HPDE6-E6E7 (cell line): ENCODE measurements at regions not wholly inside any gene's neighbourhood (a gene's known extent, or its start where the extent isn't known, plus 50 kb on each side); places are given as distances from the start of the nearest gene placed in this dataset.
"Not testable (repeated sequence)": the region's sequence is repeated elsewhere in the genome, so short reads cannot be mapped to it uniquely, and the experiment has no call there.

ENCODE experiments used
- DNase-seq: peaks from one replicate; pipeline ENCODE4 v3.0.0; 2011; ENCODE audit warnings: missing footprints; ENCODE audit errors: extremely low spot score

DNA sequence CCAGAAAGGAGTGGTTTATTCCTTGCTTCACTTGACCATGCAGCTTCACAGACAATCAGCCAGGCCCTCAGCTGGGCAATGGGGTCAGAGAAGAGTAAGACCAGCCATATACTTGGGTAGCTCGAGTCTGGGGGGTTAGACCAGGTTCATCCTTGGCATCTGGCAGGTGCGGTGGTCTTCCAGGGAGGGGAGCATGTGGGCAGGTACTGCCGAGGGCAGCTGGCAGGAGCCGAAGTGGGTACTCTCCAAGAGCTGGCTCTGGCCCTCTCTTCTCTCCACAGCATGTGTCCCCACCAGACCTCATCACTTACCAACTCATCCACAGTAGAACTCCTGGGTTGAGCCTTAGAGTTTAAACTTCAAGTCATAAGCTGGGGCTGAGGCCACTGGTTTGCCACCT is 156.8 kb downstream of the FOXD2 start:
- DNase-seq = no peak

DNA sequence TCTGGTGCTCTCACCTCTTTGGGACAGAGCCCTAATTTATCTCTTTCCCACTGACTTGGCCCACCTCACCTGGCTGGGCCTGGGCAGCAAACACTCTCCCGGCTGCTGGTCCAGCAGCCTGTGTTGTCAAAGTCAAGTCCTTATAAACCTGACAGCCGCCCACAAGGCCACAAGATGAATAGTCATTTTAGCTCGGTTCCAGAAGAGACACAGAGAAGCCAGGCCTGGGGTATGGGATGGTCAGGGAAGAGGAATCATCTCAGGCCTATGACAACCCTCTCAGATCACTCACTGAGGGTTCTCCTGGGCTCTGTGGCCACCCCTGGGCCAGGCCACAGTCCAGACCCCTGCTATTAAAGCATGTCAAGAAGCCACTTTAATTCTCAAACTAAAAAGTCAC is 158.5 kb downstream of the FOXD2 start:
- DNase-seq = no peak

DNA sequence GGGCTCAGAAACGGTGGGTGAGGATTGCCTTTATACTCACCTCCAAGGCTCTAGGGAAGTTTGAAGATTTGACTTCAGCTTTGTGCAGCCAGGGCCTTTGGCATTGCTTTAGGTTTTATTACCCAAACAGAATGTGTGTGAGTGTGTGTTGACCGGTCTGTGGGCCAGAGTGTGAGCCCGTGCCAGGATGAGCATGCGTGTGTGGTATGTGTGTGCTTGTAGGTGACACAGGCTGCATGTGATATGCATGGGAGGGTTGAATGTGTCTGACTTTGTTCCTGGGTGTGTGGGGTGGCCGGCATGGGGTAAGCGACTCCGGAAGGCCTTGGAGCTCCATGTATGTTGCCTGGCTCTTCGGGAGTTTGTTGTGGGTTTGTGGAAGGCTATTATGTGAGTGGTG is 160.5 kb downstream of the FOXD2 start:
- DNase-seq = no peak

DNA sequence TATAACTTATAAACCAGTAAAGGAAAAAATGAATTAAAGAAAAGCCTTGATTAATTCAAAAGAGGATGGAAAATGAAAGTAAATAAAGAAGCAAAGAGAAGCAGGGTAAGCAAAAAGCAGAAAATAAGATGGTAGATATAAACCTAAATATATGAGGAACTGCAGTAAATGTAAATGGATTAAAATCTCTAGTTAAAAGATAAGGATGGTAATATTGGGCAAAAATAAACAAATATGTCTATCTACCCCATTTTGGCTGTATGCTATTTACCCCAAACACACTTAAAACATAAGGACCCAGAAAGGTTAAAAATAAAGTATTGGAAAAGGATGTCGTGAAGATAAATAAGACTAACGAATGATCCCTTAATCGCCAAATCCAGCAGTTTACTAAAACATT is 161.9 kb downstream of the FOXD2 start:
- no peak for DNase-seq

DNA sequence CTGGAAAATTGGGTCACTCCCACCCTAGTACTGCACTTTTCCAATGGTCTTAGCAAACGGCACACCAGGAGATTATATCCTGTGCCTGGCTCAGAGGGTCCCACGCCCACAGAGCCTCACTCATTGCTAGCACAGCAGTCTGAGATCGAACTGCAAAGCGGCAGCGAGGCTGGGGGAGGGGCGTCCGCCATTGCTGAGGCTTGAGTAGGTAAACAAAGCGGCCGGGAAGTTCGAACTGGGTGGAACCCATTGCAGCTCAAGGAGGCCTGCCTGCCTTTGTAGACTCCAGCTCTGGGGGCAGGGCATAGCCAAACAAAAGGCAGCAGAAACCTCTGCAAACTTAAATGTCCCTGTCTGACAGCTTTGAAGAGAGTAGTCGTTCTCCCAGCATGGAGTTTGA is 164.6 kb downstream of the FOXD2 start:
- DNase-seq = not testable (repeated sequence)

DNA sequence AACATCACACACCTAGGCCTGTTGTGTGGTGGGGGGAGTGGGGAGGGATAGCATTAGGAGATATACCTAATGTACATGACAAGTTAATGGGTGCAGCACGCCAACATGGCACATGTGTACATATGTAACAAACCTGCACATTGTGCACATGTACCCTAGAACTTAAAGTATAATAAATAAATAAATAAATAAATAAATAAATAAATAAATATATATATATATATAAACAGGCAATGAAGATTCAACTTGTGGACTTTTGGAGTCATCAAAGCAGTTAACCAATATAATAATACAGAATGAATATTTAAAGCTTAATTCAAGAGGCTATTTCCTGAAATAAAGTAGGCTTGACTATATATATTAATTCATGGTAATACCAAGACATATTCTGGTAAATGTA is 167.0 kb downstream of the FOXD2 start:
- not testable (repeated sequence) for DNase-seq

DNA sequence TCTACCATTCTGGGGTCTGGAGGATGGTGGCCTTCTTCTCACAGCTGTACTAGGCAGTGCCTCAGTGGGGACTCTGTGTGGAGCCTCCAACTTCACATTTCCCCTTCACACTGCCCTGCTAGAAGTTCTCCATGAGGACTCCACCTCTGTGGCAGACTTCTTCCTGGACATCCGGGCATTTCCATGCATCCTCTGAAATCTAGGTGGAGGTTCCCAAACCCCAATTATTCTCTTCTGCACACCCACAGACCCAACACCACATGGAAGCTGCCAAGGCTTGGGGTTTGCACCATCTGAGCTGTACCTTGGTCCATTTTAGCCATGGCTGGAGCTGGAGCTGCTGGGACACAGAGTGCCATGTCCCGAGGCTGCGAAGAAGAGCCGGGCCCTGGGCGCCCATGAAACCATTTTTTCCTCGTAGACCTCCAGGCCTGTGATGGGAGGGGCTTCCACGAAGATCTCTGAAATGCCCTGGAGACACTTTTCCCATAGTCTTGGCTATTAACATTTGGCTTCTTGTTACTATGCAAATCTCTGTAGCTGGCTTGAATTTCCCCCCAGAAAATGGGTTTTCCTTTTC is 170.5 kb downstream of the FOXD2 start:
- no peak for DNase-seq

DNA sequence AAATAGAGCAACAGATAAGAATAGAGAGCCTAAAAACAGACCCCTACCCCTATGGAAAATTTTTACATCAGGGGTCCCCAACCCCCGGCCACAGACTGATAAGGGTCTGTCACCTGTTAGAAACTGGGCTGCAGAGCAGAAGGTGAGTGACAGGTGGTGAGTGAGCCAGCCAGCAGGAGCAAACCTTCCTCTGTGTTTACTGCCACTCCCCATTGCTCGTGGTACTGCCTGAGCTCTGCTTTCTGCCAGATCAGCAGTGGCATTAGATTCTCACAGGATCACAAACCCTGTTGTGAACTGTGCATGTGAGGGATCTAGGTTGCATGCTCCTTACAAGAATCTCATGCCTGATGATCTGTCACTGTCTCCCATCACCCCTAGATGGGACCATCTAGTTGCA is 174.1 kb downstream of the FOXD2 start:
- no peak for DNase-seq

DNA sequence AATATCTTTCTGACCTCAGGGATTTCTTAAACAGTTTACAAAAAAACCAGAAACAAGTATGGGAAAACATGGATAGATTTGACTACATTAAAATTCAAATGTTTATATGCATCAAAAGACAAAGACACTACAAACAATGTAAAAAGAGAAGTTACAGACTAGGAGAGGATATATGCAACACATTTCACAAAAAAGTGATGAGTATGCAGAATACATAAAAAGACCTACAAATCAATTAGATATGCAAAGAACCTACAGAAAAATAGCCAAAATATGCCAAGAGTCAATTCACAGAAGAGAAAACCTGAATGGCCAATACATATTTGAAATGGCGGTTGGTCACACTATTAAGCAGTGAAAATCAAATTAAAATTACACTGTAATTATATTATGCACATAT is 175.0 kb downstream of the FOXD2 start:
- DNase-seq = no peak

DNA sequence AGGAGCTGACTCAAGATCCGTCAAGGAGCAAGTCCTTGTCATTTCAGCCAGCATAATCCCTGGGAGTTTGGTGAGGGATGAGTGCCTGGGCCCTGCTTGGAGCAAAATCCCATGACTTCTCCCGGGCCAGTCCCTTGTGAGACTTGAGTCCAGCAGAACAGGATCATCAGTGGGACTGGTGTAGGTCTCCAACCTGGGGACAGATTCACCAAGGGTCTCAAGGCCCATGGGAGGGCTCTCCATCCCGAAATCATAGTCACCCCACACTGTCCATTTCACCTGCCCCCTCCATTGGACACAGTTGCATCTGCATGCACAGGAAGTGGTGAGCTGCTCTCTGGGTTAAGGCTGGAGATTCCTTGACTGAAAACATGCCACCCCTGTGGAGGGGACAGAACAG is 178.2 kb downstream of the FOXD2 start:
- no peak for DNase-seq

DNA sequence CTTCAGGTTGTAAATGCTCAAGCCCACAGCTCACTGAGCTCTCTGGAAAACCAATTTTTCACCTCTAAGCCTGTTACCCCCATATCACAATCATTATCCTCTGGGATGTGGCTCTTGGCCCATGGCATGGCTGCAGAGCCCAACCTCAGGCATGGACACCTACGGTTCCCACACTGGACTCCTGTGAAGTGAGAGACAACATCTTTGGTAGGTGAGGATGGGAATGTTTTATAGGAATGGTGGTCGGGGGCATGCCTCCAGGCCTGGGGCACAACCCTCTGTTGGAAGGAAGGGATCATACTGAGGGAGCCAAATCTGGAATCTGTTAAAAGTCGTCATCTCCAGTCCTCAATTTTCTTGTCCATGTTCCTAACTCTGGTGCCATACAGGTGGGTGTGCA is 179.1 kb downstream of the FOXD2 start:
- no peak for DNase-seq

DNA sequence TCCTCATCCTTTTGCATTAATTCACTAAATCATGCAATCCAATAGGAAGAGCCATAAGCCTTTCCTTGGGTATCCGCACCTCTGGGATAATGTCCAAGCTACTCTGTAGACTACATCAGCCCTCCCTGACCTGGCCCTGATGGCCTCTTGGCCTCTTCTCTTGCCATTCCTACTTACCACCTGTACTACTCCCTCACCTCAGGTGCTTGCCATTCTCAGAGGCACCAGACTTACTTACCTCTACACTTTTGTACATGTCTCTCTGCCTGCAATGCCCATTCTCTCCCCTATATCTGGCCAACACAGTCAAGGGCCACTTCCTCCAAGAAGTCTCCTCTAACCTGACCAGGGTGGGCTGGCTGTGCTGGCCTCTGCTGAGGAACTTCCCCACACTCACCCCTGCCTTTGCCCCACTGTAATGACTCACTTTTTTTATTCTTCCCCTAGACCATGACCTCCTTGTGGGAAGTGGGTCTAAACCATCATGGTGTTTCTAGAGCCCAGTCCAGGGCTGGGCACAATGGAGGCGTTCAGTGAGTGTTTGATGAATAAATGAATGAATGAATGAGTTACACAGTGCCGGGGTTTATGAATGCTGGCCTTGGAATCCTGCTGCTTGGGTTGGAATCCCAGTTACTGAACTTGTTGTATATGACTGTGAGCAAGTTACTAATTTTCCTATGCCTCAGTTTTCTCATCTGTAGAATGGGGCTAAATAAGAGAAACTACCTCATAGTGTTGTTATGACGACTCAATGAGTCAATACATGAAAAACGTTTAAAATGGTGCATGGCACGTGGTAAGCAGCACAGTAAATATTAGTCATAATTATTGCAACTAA is 179.8 kb downstream of the FOXD2 start:
- DNase-seq = no peak

DNA sequence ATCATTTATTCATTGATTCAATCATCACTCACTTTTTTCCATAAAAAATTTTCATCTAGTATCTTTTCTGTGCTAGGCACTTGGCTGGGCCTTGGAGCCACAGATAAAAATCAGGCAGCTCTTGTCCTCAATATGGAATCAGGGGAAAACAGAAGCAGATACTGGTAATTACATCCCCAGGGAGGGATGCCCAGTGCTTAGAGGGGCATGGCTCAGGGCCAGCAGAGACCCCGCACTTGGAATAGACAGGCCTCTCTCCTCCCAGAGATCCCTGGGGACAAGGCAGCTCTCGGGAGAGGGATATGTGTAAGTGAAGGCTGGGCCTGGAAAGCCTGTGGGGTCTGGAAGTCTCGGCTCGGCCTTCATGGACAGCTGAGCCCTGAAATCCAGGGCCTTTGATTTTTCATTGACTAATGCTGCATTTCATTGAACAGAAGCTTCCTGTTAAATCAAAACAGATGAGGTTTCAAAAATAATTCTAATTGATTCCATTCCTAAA is 180.4 kb downstream of the FOXD2 start:
- DNase-seq = no peak

DNA sequence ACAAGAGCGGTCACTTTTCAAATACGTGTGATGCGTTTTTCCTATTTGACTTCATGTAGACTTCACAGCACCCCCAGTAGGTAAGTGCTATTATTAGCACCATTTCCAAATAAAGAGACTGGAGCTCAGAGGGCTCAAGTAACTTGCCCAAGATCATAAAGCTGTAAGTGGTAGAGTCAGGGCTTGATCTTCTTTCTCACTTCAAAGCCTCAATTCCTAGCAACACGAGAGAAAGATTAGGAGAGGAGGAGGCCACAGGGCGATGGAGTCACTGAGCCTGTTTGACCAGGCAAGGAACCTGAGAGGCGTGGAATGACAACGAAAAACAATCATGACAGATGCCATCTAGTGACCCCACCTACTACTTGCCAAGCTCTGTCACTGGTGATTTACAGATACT is 181.0 kb downstream of the FOXD2 start:
- no peak for DNase-seq

DNA sequence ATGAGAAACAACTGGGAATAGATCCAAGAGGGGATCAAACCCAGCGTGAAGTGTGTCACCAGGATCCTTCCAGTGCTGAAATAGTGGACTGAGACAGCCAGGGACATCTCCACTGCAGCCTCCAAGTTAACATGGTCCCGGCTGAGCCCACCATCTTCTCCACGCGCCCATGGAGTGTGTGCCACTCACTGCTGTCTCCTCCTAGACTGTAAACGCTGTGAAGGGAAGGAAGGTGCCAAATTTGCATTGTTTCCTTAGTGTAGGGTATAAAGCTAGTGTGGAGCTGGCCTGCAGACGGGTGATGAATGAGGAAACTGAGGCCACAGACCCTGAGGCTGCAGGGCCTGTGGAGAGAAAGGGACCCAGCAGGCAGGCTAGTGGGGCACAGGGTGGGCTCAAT is 183.6 kb downstream of the FOXD2 start:
- DNase-seq = no peak

DNA sequence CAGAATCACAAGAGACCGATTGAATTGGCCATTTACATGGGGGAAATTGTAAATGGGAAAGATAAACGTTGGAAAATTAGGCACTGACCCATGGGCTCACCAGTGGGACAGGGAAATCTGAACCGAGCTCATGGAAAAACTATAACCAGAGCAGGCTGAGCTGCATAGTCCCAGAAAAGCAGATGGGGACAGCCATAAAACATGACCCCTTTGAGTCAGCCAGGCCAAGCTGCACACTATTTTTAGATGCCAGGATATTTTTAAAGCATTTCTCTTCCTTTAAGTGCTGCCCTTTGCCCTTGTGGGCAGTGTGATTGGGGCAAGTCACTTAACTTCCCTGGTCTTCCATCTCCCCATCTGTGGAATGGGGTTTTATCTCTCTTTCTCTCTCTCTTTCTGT is 184.1 kb downstream of the FOXD2 start:
- DNase-seq = no peak

DNA sequence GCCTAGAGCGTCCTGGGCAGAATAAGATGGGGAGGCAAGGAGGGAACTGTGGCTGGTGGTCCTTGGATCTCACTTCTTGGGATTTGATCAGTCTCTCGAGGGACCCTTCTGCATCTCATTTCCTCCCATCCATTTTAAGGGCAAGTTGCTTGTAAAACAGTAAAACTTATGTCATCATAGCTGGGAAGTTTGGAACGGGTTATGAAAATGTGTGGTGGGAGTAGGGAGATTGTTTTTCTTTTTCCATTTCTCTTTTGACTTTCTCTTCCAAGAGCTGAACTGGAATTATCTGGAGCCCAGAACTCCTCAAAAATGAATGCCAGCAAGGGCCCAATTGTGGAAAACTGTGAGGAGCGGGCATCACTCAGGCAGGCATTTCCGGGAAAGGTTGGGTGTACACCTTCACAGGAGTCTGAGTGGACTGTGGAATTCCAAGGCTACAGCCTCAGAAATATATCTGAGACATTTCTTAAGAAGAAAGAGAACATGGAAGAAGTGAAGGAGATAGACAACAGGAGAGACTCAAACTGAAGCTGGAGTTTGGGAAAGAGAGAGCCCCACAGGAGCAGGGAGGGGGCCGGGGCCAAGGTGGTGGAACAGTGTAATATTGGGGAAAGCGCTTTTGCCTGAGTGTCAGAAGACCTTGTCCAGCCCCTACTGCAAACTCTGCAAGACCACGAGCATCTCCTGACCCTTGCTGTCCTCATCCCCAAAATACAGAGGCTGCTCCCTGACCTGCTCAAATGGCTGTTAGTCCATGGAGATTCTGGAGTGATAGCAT is 185.1 kb downstream of the FOXD2 start:
- no peak for DNase-seq

DNA sequence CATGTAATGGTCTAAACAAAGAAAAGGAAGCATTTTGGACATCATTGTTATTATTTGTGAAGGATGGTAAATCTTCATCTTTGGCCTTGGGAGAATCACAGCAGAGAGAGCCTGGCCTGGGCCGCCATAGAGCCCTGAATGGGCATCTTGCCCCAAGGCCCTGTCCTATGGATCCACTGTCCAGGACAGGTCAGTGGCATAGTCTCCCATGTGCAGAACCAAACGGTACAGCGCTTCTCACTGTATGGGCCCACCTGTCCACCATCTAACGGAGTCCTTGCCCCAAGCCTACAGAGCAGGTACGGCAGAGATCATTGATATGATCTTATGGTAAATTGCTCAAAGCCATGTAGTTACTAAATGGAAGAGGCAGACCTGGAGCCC is 185.7 kb downstream of the FOXD2 start:
- no peak for DNase-seq

DNA sequence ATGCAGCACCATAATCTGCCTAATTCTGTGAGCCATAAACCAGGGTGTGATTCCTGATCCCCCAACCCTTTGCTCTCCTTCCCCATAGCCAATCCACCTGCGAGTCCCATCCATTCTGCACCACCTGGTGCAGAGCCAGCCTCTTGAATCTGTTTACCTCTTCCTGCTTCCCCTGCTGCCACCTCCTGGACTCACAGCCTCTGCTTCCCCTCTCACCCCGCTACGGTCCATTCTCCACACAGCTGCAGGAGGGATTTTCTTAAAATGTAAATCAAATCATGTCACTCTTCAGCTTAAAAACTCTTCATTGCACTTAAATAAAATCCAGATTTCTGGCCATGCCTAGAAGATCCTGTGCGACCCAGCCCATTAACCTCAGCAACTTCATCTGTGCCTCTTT is 186.7 kb downstream of the FOXD2 start:
- DNase-seq = peak; percentile 17

DNA sequence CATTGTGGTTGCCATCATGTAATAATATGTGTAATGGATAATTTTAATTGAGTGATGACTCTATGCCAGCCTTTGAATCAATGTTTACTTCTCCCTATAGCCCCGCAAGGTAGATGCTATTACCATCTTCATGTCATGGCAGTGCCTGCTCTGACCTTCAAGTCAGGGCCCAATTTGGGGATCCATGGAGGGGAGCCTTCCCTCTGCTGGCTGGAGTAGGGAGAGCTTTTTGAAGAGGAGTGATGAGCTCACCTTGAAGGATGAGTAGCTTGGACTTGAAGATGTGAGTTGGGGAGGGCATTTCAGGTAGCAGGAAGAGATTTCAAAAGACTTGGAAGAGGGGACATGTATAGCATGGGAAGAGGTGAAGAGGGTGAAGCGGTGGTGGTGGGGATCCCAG is 189.2 kb downstream of the FOXD2 start:
- DNase-seq = no peak

DNA sequence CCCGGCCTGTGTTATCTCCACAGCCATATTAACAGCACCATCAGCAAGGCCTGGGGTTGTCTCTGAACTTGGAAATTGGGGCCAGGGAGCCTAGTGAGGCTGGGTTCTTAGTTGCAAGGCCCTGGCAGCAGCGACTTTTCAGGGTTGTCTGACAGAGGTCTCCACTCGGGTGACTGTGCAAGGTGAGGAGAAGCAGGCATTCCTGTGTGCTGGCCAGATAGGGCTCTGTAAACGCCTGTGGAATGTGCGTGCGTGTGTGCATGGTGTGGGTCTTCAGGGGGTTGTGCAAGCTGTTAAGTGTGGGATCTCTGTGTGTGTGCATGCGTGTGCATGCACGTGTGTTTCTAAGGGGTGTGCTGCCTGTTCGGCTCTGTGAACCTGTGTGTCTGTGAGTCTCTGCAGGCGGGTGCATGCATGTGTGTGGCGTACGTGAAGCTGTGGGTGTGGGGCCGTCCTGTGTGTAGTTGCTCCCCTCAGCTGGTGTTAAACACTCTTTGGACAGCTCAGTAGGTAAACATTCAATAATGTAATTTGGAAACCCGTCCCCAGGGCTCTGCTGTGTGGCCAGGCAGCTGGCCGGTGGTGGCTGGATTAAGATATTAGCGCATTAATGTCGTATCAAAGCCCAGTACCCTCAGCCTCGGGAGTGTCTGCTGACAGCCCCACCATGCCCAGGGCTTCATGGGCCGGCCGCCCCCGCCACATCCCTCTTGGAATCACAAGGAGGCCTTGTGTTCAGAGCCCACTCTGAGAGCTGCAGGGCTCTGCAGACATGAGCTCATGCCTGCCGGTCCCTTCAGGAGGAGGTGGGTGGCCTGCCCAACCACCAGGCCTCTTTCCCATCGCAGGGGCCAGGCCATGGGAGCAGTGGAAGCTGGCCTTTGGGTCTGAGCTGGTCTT is 189.9 kb downstream of the FOXD2 start:
- no peak for DNase-seq

DNA sequence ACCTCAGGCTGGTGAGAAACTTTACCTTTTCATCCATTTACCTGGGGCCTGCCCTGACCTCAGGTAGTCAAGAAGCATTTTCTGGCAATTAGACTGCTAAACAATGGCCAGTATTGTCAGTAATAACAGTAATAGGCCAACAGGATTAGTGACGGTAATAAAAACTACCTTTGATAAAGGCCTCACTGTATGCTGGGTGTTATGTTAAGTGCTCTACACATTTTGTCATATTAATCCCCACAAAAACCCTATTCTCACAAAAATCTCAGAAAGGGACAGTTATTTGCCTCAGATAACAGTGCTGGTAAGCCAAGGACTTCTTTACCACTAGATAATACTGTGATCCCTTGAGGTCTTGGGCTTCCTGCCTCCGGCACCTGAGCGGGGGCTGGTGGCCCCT is 191.4 kb downstream of the FOXD2 start:
- DNase-seq = no peak
